ENCODE measurements at regions not wholly inside any gene's neighbourhood (a gene's known extent, or its start where the extent isn't known, plus 50 kb on each side); places are given as distances from the start of the nearest gene placed in this dataset.

DNA sequence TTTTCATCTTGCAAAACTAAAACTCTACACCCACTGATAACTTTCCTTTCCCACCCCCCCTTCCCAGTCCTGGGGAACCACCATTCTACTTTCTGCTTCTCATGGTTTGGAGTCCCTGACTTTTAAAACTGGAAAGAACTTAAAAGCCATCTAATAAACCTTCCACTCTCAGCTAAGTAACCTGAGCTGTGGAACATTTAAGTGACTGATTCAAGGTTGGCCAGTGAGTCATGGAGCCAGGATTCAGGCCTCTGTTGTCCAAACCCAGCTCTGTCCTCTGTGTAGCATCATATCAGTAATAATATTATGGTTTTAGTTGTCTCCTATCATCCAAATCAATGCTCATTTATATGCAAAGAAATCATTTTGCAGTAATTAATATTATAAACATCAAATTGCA is 176.0 kb upstream of the NT5E start:
- Histone ChIP-seq H3K4me1 (ENCODE audit: insufficient read depth, low read length) (no peaks in the 10 kb centered on the region), H3K27ac (ENCODE audit: low read depth, low read length) (no peak overlapping the region), H3K27me3 (ENCODE audit: insufficient read depth, low read length) (no peaks in the 10 kb centered on the region), H2AFZ (ENCODE audit: low read depth, low read length) (no peak overlapping the region), H3K9me3 (ENCODE audit: insufficient read depth, low read depth, low read length) (no peaks in the 10 kb centered on the region), H4K20me1 (ENCODE audit: insufficient read depth, low read length) (no peaks in the 10 kb centered on the region), H3K9ac (ENCODE audit: low read length) (no peak overlapping the region), H3K36me3 (ENCODE audit: insufficient read depth, low read length) (no peaks in the 10 kb centered on the region), H3K79me2 (ENCODE audit: insufficient read depth, low read length) (no peaks in the 10 kb centered on the region), H3K4me2 (ENCODE audit: low read length) (no peak overlapping the region), H3K4me3 (ENCODE audit: insufficient read depth, low read depth, low read length) (no peak overlapping the region)
- TF ChIP-seq, protein P1, sequence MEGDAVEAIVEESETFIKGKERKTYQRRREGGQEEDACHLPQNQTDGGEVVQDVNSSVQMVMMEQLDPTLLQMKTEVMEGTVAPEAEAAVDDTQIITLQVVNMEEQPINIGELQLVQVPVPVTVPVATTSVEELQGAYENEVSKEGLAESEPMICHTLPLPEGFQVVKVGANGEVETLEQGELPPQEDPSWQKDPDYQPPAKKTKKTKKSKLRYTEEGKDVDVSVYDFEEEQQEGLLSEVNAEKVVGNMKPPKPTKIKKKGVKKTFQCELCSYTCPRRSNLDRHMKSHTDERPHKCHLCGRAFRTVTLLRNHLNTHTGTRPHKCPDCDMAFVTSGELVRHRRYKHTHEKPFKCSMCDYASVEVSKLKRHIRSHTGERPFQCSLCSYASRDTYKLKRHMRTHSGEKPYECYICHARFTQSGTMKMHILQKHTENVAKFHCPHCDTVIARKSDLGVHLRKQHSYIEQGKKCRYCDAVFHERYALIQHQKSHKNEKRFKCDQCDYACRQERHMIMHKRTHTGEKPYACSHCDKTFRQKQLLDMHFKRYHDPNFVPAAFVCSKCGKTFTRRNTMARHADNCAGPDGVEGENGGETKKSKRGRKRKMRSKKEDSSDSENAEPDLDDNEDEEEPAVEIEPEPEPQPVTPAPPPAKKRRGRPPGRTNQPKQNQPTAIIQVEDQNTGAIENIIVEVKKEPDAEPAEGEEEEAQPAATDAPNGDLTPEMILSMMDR (IDR thresholded peaks at IDR 0.05; ENCODE audit: insufficient read depth, low read depth, low read length) = no peak
- no peak for TF ChIP-seq EZH2 (IDR thresholded peaks at IDR 0.05; ENCODE audit: insufficient read depth, low read length)
- FAIRE-seq (no peak), DNase-seq (ENCODE audit: low read depth) (no peak)
- Mint-ChIP-seq H3K4me1 (ENCODE audit: low read depth, unreplicated experiment) (no peaks in the 10 kb centered on the region), H3K36me3 (ENCODE audit: low read depth, unreplicated experiment) (no peaks in the 10 kb centered on the region), H3K9me3 (ENCODE audit: unreplicated experiment) (no peaks in the 10 kb centered on the region), H3K27me3 (ENCODE audit: low read depth, unreplicated experiment) (no peaks in the 10 kb centered on the region), H3K4me3 (ENCODE audit: unreplicated experiment) (no peak overlapping the region), H3K27ac (ENCODE audit: unreplicated experiment) (no peak overlapping the region)

DNA sequence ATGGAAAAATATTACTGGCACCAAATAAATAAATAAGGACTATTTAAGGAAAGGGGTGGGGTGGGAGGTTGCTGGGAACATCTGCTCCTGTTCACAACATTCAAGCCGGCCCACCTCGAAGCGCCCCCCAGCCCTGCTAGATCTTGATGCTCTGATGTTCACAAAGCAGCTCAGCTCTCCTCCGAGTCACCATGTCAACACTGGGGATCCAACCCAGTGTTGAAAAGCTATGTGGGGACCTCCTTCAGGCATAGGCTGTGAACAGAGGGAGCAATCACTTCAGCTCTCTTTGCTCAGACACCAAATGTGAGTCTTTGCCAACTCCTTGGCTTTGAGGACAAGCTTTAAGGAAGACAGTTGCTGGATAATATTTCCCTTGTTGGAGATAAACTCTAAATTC is 176.8 kb upstream of the NT5E start:
- H3K27me3 ChIP-seq (ENCODE audit: insufficient read depth, low read length) = no peaks in the 10 kb centered on the region
- Mint-ChIP-seq H3K4me1 (ENCODE audit: low read depth, unreplicated experiment) (peaks cover 2% of the 10 kb centered on the region), H3K27me3 (ENCODE audit: low read depth, unreplicated experiment) (no peaks in the 10 kb centered on the region), H3K36me3 (ENCODE audit: low read depth, unreplicated experiment) (no peaks in the 10 kb centered on the region), H3K27ac (ENCODE audit: unreplicated experiment) (no peak overlapping the region), H3K4me3 (ENCODE audit: unreplicated experiment) (no peak overlapping the region), H3K9me3 (ENCODE audit: unreplicated experiment) (no peaks in the 10 kb centered on the region)
- DNase-seq (ENCODE audit: low read depth) = no peak
- no peaks in the 10 kb centered on the region for H3K4me1 ChIP-seq (ENCODE audit: insufficient read depth, low read length)
- no peak overlapping the region for H2AFZ ChIP-seq (ENCODE audit: low read depth, low read length)
- H3K4me2 ChIP-seq (ENCODE audit: low read length) = no peak overlapping the region
- no peaks in the 10 kb centered on the region for H4K20me1 ChIP-seq (ENCODE audit: insufficient read depth, low read length)
- no peaks in the 10 kb centered on the region for H3K79me2 ChIP-seq (ENCODE audit: insufficient read depth, low read length)
- no peaks in the 10 kb centered on the region for H3K9me3 ChIP-seq (ENCODE audit: insufficient read depth, low read depth, low read length)
- no peak overlapping the region for H3K27ac ChIP-seq (ENCODE audit: low read depth, low read length)
- H3K36me3 ChIP-seq (ENCODE audit: insufficient read depth, low read length) = no peaks in the 10 kb centered on the region
- no peak overlapping the region for H3K9ac ChIP-seq (ENCODE audit: low read length)
- H3K4me3 ChIP-seq (ENCODE audit: insufficient read depth, low read depth, low read length) = no peak overlapping the region
- no peak for FAIRE-seq
- TF ChIP-seq, protein P1 (IDR thresholded peaks at IDR 0.05; ENCODE audit: insufficient read depth, low read depth, low read length) = no peak
- no peak for TF ChIP-seq EZH2 (IDR thresholded peaks at IDR 0.05; ENCODE audit: insufficient read depth, low read length)

DNA sequence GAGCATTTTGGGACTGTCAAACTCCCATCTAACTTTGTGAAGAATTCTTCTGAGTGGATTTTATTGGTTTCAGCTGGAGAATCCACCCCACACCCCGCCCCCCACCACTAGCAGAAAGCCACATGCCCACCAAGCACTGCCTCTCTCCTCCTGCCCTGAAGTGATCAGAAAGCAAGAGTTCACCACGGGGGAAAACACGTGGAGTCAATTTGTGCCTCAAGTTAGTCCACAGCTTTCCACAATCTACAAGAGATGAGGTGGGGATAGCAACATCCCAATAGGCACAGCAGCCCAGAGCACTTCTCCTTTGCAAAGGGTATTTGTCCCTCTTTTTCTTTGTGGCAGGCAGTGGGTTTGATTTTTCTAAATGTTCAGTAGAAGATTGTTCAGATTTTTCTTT is 177.3 kb upstream of the NT5E start:
- Mint-ChIP-seq H3K9me3 (ENCODE audit: unreplicated experiment) (peaks cover 2% of the 10 kb centered on the region), H3K27ac (ENCODE audit: unreplicated experiment) (no peak overlapping the region), H3K36me3 (ENCODE audit: low read depth, unreplicated experiment) (no peaks in the 10 kb centered on the region), H3K4me1 (ENCODE audit: low read depth, unreplicated experiment) (peaks cover 2% of the 10 kb centered on the region), H3K4me3 (ENCODE audit: unreplicated experiment) (no peak overlapping the region), H3K27me3 (ENCODE audit: low read depth, unreplicated experiment) (no peaks in the 10 kb centered on the region)
- FAIRE-seq (no peak), DNase-seq (ENCODE audit: low read depth) (no peak)
- no peaks in the 10 kb centered on the region for H3K79me2 ChIP-seq (ENCODE audit: insufficient read depth, low read length)
- H3K9me3 ChIP-seq (ENCODE audit: insufficient read depth, low read depth, low read length) = no peaks in the 10 kb centered on the region
- H4K20me1 ChIP-seq (ENCODE audit: insufficient read depth, low read length) = no peaks in the 10 kb centered on the region
- H3K27ac ChIP-seq (ENCODE audit: low read depth, low read length) = no peak overlapping the region
- no peaks in the 10 kb centered on the region for H3K36me3 ChIP-seq (ENCODE audit: insufficient read depth, low read length)
- no peak overlapping the region for H3K4me2 ChIP-seq (ENCODE audit: low read length)
- no peak for TF ChIP-seq EZH2 (IDR thresholded peaks at IDR 0.05; ENCODE audit: insufficient read depth, low read length)
- TF ChIP-seq, protein P1 (IDR thresholded peaks at IDR 0.05; ENCODE audit: insufficient read depth, low read depth, low read length) = no peak
- H3K4me3 ChIP-seq (ENCODE audit: insufficient read depth, low read depth, low read length) = no peak overlapping the region
- H3K4me1 ChIP-seq (ENCODE audit: insufficient read depth, low read length) = no peaks in the 10 kb centered on the region
- no peak overlapping the region for H2AFZ ChIP-seq (ENCODE audit: low read depth, low read length)
- no peaks in the 10 kb centered on the region for H3K27me3 ChIP-seq (ENCODE audit: insufficient read depth, low read length)
- no peak overlapping the region for H3K9ac ChIP-seq (ENCODE audit: low read length)
